GM23248 (cell line): ENCODE measurements at regions not wholly inside any gene's neighbourhood (a gene's known extent, or its start where the extent isn't known, plus 50 kb on each side); places are given as distances from the start of the nearest gene placed in this dataset.

ENCODE experiments used
- DNase-seq: peaks from one replicate; pipeline ENCODE4 v3.0.0-alpha.2; 2015
- H2AFZ ChIP-seq: fragments of 200-600 bp; sonication (generic); 2 replicates; pipeline ENCODE4 v1.6.1; 2016; ENCODE audit warnings: antibody characterized with exemption
- H3F3A ChIP-seq: fragments of 200-600 bp; sonication (generic); 2 replicates; pipeline ENCODE4 v1.6.1; 2016; ENCODE audit warnings: mild to moderate bottlenecking, antibody characterized with exemption, mixed run types; ENCODE audit not compliant: insufficient read depth
- H3K27ac ChIP-seq: fragments of 200-600 bp; sonication (generic); 2 replicates; pipeline ENCODE4 v1.5.1; 2016; ENCODE audit warnings: mild to moderate bottlenecking
- H3K27me3 ChIP-seq: fragments of 200-600 bp; sonication (generic); replicated peaks from 2 replicates; pipeline ENCODE4 v1.6.1; 2016; ENCODE audit warnings: mild to moderate bottlenecking; ENCODE audit not compliant: insufficient read depth
- H3K36me3 ChIP-seq: fragments of 200-600 bp; sonication (generic); 2 replicates; pipeline ENCODE4 v1.6.1; 2016; ENCODE audit warnings: low read depth, mild to moderate bottlenecking
- H3K4me1 ChIP-seq: fragments of 200-600 bp; sonication (generic); 2 replicates; pipeline ENCODE4 v1.6.1; 2016; ENCODE audit warnings: mild to moderate bottlenecking; ENCODE audit not compliant: insufficient read depth
- H3K4me2 ChIP-seq: fragments of 200-600 bp; sonication (generic); one replicate; pipeline ENCODE4 v1.6.1; 2016; ENCODE audit warnings: mild to moderate bottlenecking; ENCODE audit not compliant: unreplicated experiment
- H3K4me3 ChIP-seq: fragments of 200-600 bp; sonication (generic); 2 replicates; pipeline ENCODE4 v1.5.1; 2016; ENCODE audit warnings: mild to moderate bottlenecking
- H3K79me2 ChIP-seq: fragments of 200-600 bp; sonication (generic); 2 replicates; pipeline ENCODE4 v1.6.1; 2016; ENCODE audit warnings: mild to moderate bottlenecking; ENCODE audit not compliant: insufficient read depth
- H3K9ac ChIP-seq: fragments of 200-600 bp; sonication (generic); 2 replicates; pipeline ENCODE4 v1.6.1; 2016; ENCODE audit warnings: mild to moderate bottlenecking
- H3K9me2 ChIP-seq: fragments of 200-600 bp; sonication (generic); 2 replicates; pipeline ENCODE4 v1.6.1; 2016; ENCODE audit warnings: mixed run types, mild to moderate bottlenecking, moderate library complexity; ENCODE audit not compliant: insufficient read depth
- H3K9me3 ChIP-seq: fragments of 200-600 bp; sonication (generic); one replicate; pipeline ENCODE4 v1.6.1; 2017; ENCODE audit warnings: low read depth
- H4K20me1 ChIP-seq: fragments of 200-600 bp; sonication (generic); 2 replicates; pipeline ENCODE4 v1.6.0; 2016; ENCODE audit not compliant: insufficient read depth
- EZH2 ChIP-seq: fragments of 200-600 bp; sonication (generic); IDR thresholded peaks from 2 replicates; pipeline ENCODE4 v1.6.1; 2018; ENCODE audit warnings: antibody characterized with exemption, mild to moderate bottlenecking; ENCODE audit not compliant: insufficient read depth, poor library complexity, severe bottlenecking
- EZH2phosphoT487 ChIP-seq: fragments of 200-600 bp; sonication (generic); IDR thresholded peaks from 2 replicates; pipeline ENCODE4 v1.6.1; 2018; ENCODE audit warnings: antibody characterized with exemption, moderate library complexity, mild to moderate bottlenecking, low read depth; ENCODE audit not compliant: insufficient read depth
- WGBS, 2 experiments: methylation state at CpG; one replicate each; pipeline ENCODE4 v1.1.6; 2015 to 2017; ENCODE audit warnings: low lambda C conversion rate in 2 of 2, low coverage in 1 of 2; ENCODE audit errors: missing lambda C conversion rate in 2 of 2; 5-methylcytosine and 5-hydroxymethylcytosine counted together
- in situ Hi-C: fragments of 300-500 bp; cut with MboI; formaldehyde crosslinking; loops from 2 replicates; pipeline ENCODE4 v1.15.0; 2020

- WGBS, 2 experiments: 6 to 8% methylated on average over 3 of the region's 3 CpGs
- Histone ChIP-seq H3K4me1 (0 out of 2 replicates have a peak, but pooled peaks cover 4% of the 10 kb centered on the region), H3K27me3 (peaks cover 76% of the 10 kb centered on the region), H3K27ac (no peak overlapping the region), H2AFZ (no peak overlapping the region), H4K20me1 (no peaks in the 10 kb centered on the region), H3K9ac (no peak overlapping the region), H3K4me3 (no peak overlapping the region), H3K9me3 (no peaks in the 10 kb centered on the region), H3K9me2 (no peaks in the 10 kb centered on the region), H3F3A (no peaks in the 10 kb centered on the region), H3K36me3 (no peaks in the 10 kb centered on the region), H3K79me2 (no peaks in the 10 kb centered on the region), H3K4me2 (no peak overlapping the region)
- peak; percentile 14 for DNase-seq
- no peak for TF ChIP-seq EZH2
- TF ChIP-seq EZH2phosphoT487: no peak
- in situ Hi-C loops: no loop called here
Measured at GRCh38 chr3:184489268-184489841, 72.2 kb upstream of the EPHB3 start.

DNA sequence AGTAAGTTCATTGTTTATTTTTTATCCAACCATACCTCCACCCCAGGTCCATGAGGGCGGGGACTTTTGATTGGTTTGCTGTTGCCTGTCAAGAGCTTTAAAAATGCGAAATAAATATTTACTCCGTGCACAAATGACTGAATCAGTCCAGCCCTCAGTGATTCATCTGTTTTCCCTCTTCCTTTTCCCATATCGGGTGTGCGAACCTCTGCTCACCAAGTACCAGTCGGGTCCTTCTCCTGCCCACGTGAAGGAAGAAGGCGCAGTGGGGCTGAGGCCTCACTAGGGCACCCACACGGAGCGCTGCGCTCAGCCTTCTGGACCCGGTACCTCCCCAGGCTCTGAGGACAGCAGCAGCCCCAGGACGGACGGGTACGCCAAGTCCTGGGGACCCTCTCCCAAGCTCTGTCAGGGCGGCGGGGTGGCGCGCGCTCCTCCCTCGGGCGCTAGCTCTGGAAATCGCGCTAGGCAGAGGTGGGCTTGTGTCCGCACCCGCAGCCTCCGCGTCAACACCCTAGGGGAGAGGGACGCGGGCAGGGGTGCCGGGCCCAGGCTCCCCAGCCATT, 70.5 kb upstream of the EPHB3 start:
- in situ Hi-C loops: no loop called here

GRCh38 chr3:184491867-184492615, 69.5 kb upstream of the EPHB3 start:
- 23 to 25% methylated on average over 30 to 34 of the region's 34 CpGs for WGBS, 2 experiments
- H3K9me3 ChIP-seq: no peaks in the 10 kb centered on the region
- H3K79me2 ChIP-seq: no peaks in the 10 kb centered on the region
- peak overlapping the region; percentile 53 for H3K4me2 ChIP-seq
- H4K20me1 ChIP-seq: no peaks in the 10 kb centered on the region
- in situ Hi-C loops: no loop called here
- H3K27ac ChIP-seq: no peak overlapping the region
- no peaks in the 10 kb centered on the region for H3K9me2 ChIP-seq
- no peaks in the 10 kb centered on the region for H3K36me3 ChIP-seq
- peaks cover 66% of the 10 kb centered on the region for H3K27me3 ChIP-seq
- H3K4me3 ChIP-seq: peak overlapping the region; percentile 64
- no peaks in the 10 kb centered on the region for H3F3A ChIP-seq
- H3K9ac ChIP-seq: no peak overlapping the region
- DNase-seq: peak; percentile 43
- H3K4me1 ChIP-seq: 0 out of 2 replicates have a peak, but pooled peaks cover 4% of the 10 kb centered on the region
- TF ChIP-seq EZH2: no peak
- no peak for TF ChIP-seq EZH2phosphoT487
- H2AFZ ChIP-seq: peak overlapping the region; percentile 73; the same call in 1 of the 2 replicates

More for the DNA sequence above, 70.5 kb upstream of the EPHB3 start:
- Histone ChIP-seq H3K4me2 (no peak overlapping the region), H3K9me2 (no peaks in the 10 kb centered on the region), H3K9me3 (no peaks in the 10 kb centered on the region), H3K4me3 (no peak overlapping the region), H3K79me2 (no peaks in the 10 kb centered on the region), H3K4me1 (0 out of 2 replicates have a peak, but pooled peaks cover 4% of the 10 kb centered on the region), H3K27me3 (peaks cover 73% of the 10 kb centered on the region), H3F3A (no peaks in the 10 kb centered on the region), H3K36me3 (no peaks in the 10 kb centered on the region), H3K9ac (no peak overlapping the region), H4K20me1 (no peaks in the 10 kb centered on the region), H2AFZ (no peak overlapping the region), H3K27ac (no peak overlapping the region)
- TF ChIP-seq EZH2 (no peak), EZH2phosphoT487 (no peak)
- 63 to 70% methylated on average over 24 to 31 of the region's 31 CpGs for WGBS, 2 experiments
- DNase-seq: peak; percentile 26

DNA sequence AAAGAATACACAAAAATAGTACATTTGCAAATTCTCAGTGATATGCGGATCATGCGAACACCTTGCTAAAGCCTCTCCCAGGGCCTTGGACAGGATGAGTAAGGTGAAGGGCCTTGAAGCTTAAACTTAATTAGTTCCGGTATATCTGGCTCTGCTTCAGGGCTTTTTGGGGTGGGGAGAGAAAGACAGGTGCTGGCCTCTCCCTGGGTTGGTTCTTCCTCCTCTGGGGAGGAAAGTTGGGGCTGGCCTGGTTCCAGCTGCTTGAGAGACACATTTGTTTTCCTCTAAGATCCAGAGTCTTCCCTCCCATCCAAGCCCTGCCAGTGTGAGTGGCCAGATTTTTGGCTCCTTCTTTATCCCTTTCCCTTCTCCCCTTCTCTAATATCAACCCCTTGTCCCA, 64.7 kb upstream of the EPHB3 start:
- no peaks in the 10 kb centered on the region for H3K9me2 ChIP-seq
- no peak overlapping the region for H2AFZ ChIP-seq
- in situ Hi-C loops: no loop called here
- H3K9me3 ChIP-seq: no peaks in the 10 kb centered on the region
- no peaks in the 10 kb centered on the region for H3F3A ChIP-seq
- no peaks in the 10 kb centered on the region for H3K36me3 ChIP-seq
- H4K20me1 ChIP-seq: no peaks in the 10 kb centered on the region
- H3K27me3 ChIP-seq: peaks cover 34% of the 10 kb centered on the region
- no peak overlapping the region for H3K4me2 ChIP-seq
- H3K4me1 ChIP-seq: peaks cover 8% of the 10 kb centered on the region; the same call in 1 of the 2 replicates
- 75 to 80% methylated on average over 3 of the region's 3 CpGs for WGBS, 2 experiments
- H3K79me2 ChIP-seq: no peaks in the 10 kb centered on the region
- H3K27ac ChIP-seq: no peak overlapping the region
- no peak overlapping the region for H3K4me3 ChIP-seq
- TF ChIP-seq EZH2 (no peak), EZH2phosphoT487 (no peak)
- H3K9ac ChIP-seq: no peak overlapping the region
- DNase-seq: no peak
